CD4-positive, alpha-beta T cell (primary cell): ENCODE measurements at regions not wholly inside any gene's neighbourhood (a gene's known extent, or its start where the extent isn't known, plus 50 kb on each side); places are given as distances from the start of the nearest gene placed in this dataset.

Experiments used
- ATAC-seq: fragments of 200-7000 bp; cut with Tn5 transposase; one replicate; pipeline ENCODE4 v1.10.0; 2022; ENCODE audit warnings: mild to moderate bottlenecking; ENCODE audit not compliant: poor library complexity
- CTCF ChIA-PET: fragments of 350-600 bp; sonication (Branson Sonifier 250); formaldehyde crosslinking; loops from one replicate; lab custom pipeline; 2021; ENCODE audit warnings: antibody characterized with exemption, inconsistent platforms; lab: Charles Lee
- POLR2A ChIA-PET: fragments of 350-600 bp; sonication (Branson Sonifier 250); formaldehyde crosslinking; loops from one replicate; lab custom pipeline; 2021; ENCODE audit warnings: antibody characterized with exemption, inconsistent platforms; lab: Charles Lee
- DNase-seq, 14 experiments: peaks; one replicate each; pipeline ENCODE4 v3.0.0-alpha.2; 2013 to 2020; ENCODE audit warnings: mixed read lengths in 2 of 14
- H3K27ac ChIP-seq, 2 donors: one replicate each; pipeline versions ENCODE4 v1.5.1 to v1.7.0; 2013; ENCODE audit warnings: low read length in 2 of 2, low read depth in 1 of 2, mild to moderate bottlenecking in 1 of 2
- H3K27me3 ChIP-seq, 2 experiments: 1 replicate in 1 of 2; 2 replicates in 1 of 2; pipeline versions ENCODE4 v1.6.1 to v1.7.0; 2013; ENCODE audit warnings: low read length in 2 of 2, control low read depth in 1 of 2, mild to moderate bottlenecking in 1 of 2, moderate library complexity in 1 of 2; ENCODE audit not compliant: insufficient read depth in 2 of 2, control insufficient read depth in 1 of 2
- H3K36me3 ChIP-seq: one replicate; pipeline ENCODE4 v1.6.1; 2013; ENCODE audit warnings: low read length, control low read depth; ENCODE audit not compliant: insufficient read depth
- H3K4me1 ChIP-seq: one replicate; pipeline ENCODE4 v1.6.1; 2013; ENCODE audit warnings: low read length, control low read depth; ENCODE audit not compliant: insufficient read depth
- H3K4me3 ChIP-seq: one replicate; pipeline ENCODE4 v1.5.1; 2013; ENCODE audit warnings: mild to moderate bottlenecking, low read length, moderate library complexity
- H3K9me3 ChIP-seq, 2 experiments: 1 replicate in 1 of 2; 2 replicates in 1 of 2; pipeline versions ENCODE4 v1.6.1 to v1.7.0; 2013; ENCODE audit warnings: low read length in 2 of 2, mild to moderate bottlenecking in 2 of 2, control low read depth in 1 of 2, moderate library complexity in 1 of 2; ENCODE audit not compliant: control insufficient read depth in 1 of 2, insufficient read depth in 1 of 2
- H3K27ac Mint-ChIP-seq: one replicate; pipeline ENCODE4 v1.8.0; 2020; ENCODE audit warnings: mixed read lengths
- H3K27me3 Mint-ChIP-seq: one replicate; pipeline ENCODE4 v1.8.0; 2021; ENCODE audit warnings: mixed read lengths
- H3K36me3 Mint-ChIP-seq: one replicate; pipeline ENCODE4 v1.8.0; 2021; ENCODE audit warnings: low read depth, mixed read lengths
- H3K4me1 Mint-ChIP-seq: one replicate; pipeline ENCODE4 v1.8.0; 2021; ENCODE audit warnings: low read depth, mixed read lengths
- H3K4me3 Mint-ChIP-seq: one replicate; pipeline ENCODE4 v1.8.0; 2020; ENCODE audit warnings: mild to moderate bottlenecking, mixed read lengths
- H3K9me3 Mint-ChIP-seq: one replicate; pipeline ENCODE4 v1.8.0; 2020; ENCODE audit warnings: mixed read lengths
- CTCF ChIP-seq: fragments of 200-600 bp; IDR thresholded peaks from one replicate; pipeline ENCODE4 v1.8.0; 2022; ENCODE audit warnings: antibody characterized with exemption, mild to moderate bottlenecking
- intact Hi-C, 2 experiments: fragments of 100-400 bp; cut with DNase I in 1 of 2; cut with micrococcal nuclease in 1 of 2; formaldehyde crosslinking; loops; one replicate each; pipeline versions ENCODE4 v1.15.1 to v1.9.0; 2023 to 2025; cut with DNase I, micrococcal nuclease

GRCh38 chr2:193538061-193538460, 1343.3 kb upstream of the TMEFF2 start:
- no peaks in the 10 kb centered on the region for H3K36me3 ChIP-seq
- H3K4me1 ChIP-seq: no peaks in the 10 kb centered on the region
- no peak for ATAC-seq
- Mint-ChIP-seq H3K4me3 (no peak overlapping the region), H3K27me3 (no peaks in the 10 kb centered on the region), H3K9me3 (no peaks in the 10 kb centered on the region), H3K27ac (no peak overlapping the region), H3K4me1 (no peaks in the 10 kb centered on the region), H3K36me3 (no peaks in the 10 kb centered on the region)
- no peak for DNase-seq
- POLR2A ChIA-PET: no interaction called here
- no peak overlapping the region for H3K27ac ChIP-seq
- no peak overlapping the region for H3K4me3 ChIP-seq
- no peaks in the 10 kb centered on the region for H3K27me3 ChIP-seq
- CTCF ChIA-PET: no interaction called here
- intact Hi-C loops: no loop called here
- no peak for TF ChIP-seq CTCF
- no peaks in the 10 kb centered on the region for H3K9me3 ChIP-seq

DNA sequence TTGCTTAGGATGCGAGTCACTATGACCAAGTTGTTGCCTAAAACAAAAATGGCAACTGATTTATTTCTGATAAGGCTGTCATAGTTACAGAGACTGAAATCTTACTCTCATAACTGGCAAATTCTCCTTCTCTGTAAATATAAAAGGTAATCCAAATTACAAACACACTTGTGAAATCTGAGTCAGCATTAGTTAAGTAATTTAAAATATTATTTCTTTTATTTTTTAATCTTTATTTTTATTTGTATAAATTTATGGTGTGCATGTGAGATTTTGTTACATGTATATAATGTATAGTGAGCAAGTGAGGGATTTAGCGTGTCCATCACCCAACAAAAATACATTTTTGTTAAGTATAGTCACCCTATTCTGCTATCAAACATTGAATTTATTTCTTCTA, 1342.8 kb upstream of the TMEFF2 start:
- Histone ChIP-seq H3K27me3 (no peaks in the 10 kb centered on the region), H3K4me1 (no peaks in the 10 kb centered on the region), H3K27ac (no peak overlapping the region), H3K4me3 (no peak overlapping the region), H3K9me3 (no peaks in the 10 kb centered on the region), H3K36me3 (no peaks in the 10 kb centered on the region)
- Mint-ChIP-seq H3K4me3 (no peak overlapping the region), H3K27me3 (no peaks in the 10 kb centered on the region), H3K36me3 (no peaks in the 10 kb centered on the region), H3K9me3 (no peaks in the 10 kb centered on the region), H3K4me1 (no peaks in the 10 kb centered on the region), H3K27ac (no peak overlapping the region)
- ChIA-PET CTCF (no interaction called here), POLR2A (no interaction called here)
- ATAC-seq (no peak), DNase-seq (no peak)
- TF ChIP-seq CTCF: no peak
- intact Hi-C loops: no loop called here

GRCh38 chr2:193528458-193528857, 1333.7 kb upstream of the TMEFF2 start:
- H3K36me3 ChIP-seq: no peaks in the 10 kb centered on the region
- intact Hi-C loops: no loop called here
- H3K27ac ChIP-seq: no peak overlapping the region
- Mint-ChIP-seq H3K4me1 (peaks cover 4% of the 10 kb centered on the region), H3K27ac (no peak overlapping the region), H3K4me3 (no peak overlapping the region), H3K36me3 (no peaks in the 10 kb centered on the region), H3K27me3 (no peaks in the 10 kb centered on the region), H3K9me3 (no peaks in the 10 kb centered on the region)
- ChIA-PET CTCF (no interaction called here), POLR2A (no interaction called here)
- no peak overlapping the region for H3K4me3 ChIP-seq
- no peaks in the 10 kb centered on the region for H3K4me1 ChIP-seq
- no peak for TF ChIP-seq CTCF
- no peak for ATAC-seq
- H3K27me3 ChIP-seq: no peaks in the 10 kb centered on the region
- no peak for DNase-seq
- no peaks in the 10 kb centered on the region for H3K9me3 ChIP-seq
